Sigmoid colon (tissue), 6 donors: ENCODE measurements at regions not wholly inside any gene's neighbourhood (a gene's known extent, or its start where the extent isn't known, plus 50 kb on each side); places are given as distances from the start of the nearest gene placed in this dataset.
"Not testable (repeated sequence)": the region's sequence is repeated elsewhere in the genome, so short reads cannot be mapped to it uniquely, and the experiment has no call there.

Experiments
- DNase-seq: peaks from one replicate; pipeline ENCODE4 v3.0.0-alpha.2; 2019
- H3K27ac ChIP-seq, 4 donors: fragments of 200-600 bp; sonication (generic); one replicate each; pipeline ENCODE4 v1.5.1; 2016 to 2019; ENCODE audit warnings: mild to moderate bottlenecking in 1 of 4
- H3K27me3 ChIP-seq, 3 donors: fragments of 200-600 bp; sonication (generic); one replicate each; pipeline ENCODE4 v1.5.1; 2019; ENCODE audit warnings: mild to moderate bottlenecking in 1 of 3
- H3K36me3 ChIP-seq, 4 donors: fragments of 200-600 bp; sonication (generic); one replicate each; pipeline ENCODE4 v1.5.1; 2016 to 2019
- H3K4me1 ChIP-seq, 4 donors: fragments of 200-600 bp; sonication (generic); one replicate each; pipeline ENCODE4 v1.5.1; 2017 to 2019
- H3K4me3 ChIP-seq, 4 donors: fragments of 200-600 bp; sonication (generic); one replicate each; pipeline ENCODE4 v1.5.1; 2017 to 2019; ENCODE audit warnings: mild to moderate bottlenecking in 2 of 4, moderate library complexity in 1 of 4
- H3K9me3 ChIP-seq, 4 donors: fragments of 200-600 bp in 3 of 4; sonication (generic) in 3 of 4; one replicate each; pipeline versions ENCODE4 v1.5.1 to v1.6.1; 2013 to 2019
- EP300 ChIP-seq, 4 donors: sonication (generic); formaldehyde crosslinking; IDR thresholded peaks; one replicate each; pipeline ENCODE4 v1.6.1; 2017; ENCODE audit warnings: antibody characterized with exemption in 4 of 4
- POLR2A ChIP-seq, 2 donors: fragments of 450-650 bp; IDR thresholded peaks; one replicate each; pipeline ENCODE4 v1.6.1; 2016; ENCODE audit warnings: antibody characterized with exemption in 2 of 2, mild to moderate bottlenecking in 2 of 2, moderate library complexity in 2 of 2
- POLR2AphosphoS5 ChIP-seq, 4 donors: sonication (generic); formaldehyde crosslinking; IDR thresholded peaks; one replicate each; pipeline ENCODE4 v1.6.1; 2017; ENCODE audit warnings: antibody characterized with exemption in 4 of 4
- WGBS, 2 donors: extraction: QIAGEN DNeasy Blood & Tissue Kit; methylation state at CpG; one replicate each; pipeline ENCODE4 v1.1.7; 2013; 5-methylcytosine and 5-hydroxymethylcytosine counted together
- intact Hi-C: fragments of 100-400 bp; cut with DNase I; formaldehyde crosslinking; loops from one replicate; pipeline ENCODE4 v1.15.1; 2023
- TF ChIP-seq, protein P1 (sequence below), 4 experiments: fragments of 450-650 bp in 3 of 4; fragments of 200-600 bp in 1 of 4; IDR thresholded peaks; one replicate each; pipeline ENCODE4 v1.5.1; 2016 to 2019; ENCODE audit warnings: antibody characterized with exemption in 4 of 4, mild to moderate bottlenecking in 3 of 4, moderate library complexity in 2 of 4
- donor health status: healthy with polysubstance abuse.
- donor health status: healthy.

DNA sequence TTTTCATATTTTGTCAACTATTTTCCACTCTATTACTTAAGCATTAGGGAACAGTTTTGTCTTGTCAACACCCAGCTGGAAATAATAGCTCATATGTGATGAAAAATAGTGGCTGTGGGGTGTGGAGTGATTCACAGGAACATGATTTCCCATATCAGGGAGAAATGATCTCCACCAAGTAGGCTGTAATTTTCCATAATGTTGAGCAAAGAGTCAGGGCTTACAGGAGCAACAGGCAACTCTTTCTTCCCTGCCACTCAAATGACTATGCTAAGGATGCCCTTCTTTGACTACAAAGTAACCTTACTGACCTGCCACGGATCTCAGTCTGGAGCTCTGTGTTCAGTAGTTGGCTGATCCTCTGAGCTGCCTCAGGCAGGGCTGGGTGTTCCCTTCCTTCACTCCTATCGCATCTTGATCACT is 90.0 kb upstream of the GATB start:
- no peak overlapping the region for H3K27ac ChIP-seq
- DNase-seq: no peak
- no peaks in the 10 kb centered on the region for H3K27me3 ChIP-seq
- WGBS, 2 donors: 70 to 79% methylated on average over 2 of the region's 2 CpGs
- TF ChIP-seq EP300 (IDR thresholded peaks at IDR 0.05): no peak
- TF ChIP-seq POLR2AphosphoS5 (IDR thresholded peaks at IDR 0.05): no peak
- TF ChIP-seq, protein P1, sequence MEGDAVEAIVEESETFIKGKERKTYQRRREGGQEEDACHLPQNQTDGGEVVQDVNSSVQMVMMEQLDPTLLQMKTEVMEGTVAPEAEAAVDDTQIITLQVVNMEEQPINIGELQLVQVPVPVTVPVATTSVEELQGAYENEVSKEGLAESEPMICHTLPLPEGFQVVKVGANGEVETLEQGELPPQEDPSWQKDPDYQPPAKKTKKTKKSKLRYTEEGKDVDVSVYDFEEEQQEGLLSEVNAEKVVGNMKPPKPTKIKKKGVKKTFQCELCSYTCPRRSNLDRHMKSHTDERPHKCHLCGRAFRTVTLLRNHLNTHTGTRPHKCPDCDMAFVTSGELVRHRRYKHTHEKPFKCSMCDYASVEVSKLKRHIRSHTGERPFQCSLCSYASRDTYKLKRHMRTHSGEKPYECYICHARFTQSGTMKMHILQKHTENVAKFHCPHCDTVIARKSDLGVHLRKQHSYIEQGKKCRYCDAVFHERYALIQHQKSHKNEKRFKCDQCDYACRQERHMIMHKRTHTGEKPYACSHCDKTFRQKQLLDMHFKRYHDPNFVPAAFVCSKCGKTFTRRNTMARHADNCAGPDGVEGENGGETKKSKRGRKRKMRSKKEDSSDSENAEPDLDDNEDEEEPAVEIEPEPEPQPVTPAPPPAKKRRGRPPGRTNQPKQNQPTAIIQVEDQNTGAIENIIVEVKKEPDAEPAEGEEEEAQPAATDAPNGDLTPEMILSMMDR (IDR thresholded peaks at IDR 0.05): no peak
- no peak for TF ChIP-seq POLR2A (IDR thresholded peaks at IDR 0.05)
- intact Hi-C loops: no loop called here
- peaks cover 0 to 3% (median 0%) of the 10 kb centered on the region in 4 donors for H3K9me3 ChIP-seq
- no peaks in the 10 kb centered on the region for H3K4me1 ChIP-seq
- H3K4me3 ChIP-seq: no peak overlapping the region
- H3K36me3 ChIP-seq: no peaks in the 10 kb centered on the region

DNA sequence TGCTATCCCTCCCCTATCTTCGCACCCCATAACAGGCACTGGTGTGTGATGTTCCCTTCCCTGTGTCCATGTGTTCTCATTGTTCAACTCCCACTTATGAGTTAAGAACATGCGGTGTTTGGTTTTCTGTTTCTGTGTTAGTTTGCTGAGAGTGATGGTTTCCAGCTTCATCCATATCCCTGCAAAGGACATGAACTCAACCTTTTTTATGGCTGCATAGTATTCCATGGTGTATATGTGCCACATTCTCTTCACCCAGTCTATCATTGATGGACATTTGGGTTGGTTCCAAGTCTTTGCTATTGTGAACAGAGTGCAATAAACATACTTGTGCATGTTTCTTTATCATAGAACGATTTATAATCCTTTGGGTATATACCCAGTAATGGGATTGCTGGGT is 84.7 kb upstream of the GATB start:
- H3K9me3 ChIP-seq, DNase-seq, intact Hi-C loops, H3K27ac ChIP-seq, H3K27me3 ChIP-seq, H3K4me1 ChIP-seq, H3K36me3 ChIP-seq, H3K4me3 ChIP-seq: not testable (repeated sequence)
- 83 to 89% methylated on average over 3 of the region's 3 CpGs for WGBS, 2 donors

DNA sequence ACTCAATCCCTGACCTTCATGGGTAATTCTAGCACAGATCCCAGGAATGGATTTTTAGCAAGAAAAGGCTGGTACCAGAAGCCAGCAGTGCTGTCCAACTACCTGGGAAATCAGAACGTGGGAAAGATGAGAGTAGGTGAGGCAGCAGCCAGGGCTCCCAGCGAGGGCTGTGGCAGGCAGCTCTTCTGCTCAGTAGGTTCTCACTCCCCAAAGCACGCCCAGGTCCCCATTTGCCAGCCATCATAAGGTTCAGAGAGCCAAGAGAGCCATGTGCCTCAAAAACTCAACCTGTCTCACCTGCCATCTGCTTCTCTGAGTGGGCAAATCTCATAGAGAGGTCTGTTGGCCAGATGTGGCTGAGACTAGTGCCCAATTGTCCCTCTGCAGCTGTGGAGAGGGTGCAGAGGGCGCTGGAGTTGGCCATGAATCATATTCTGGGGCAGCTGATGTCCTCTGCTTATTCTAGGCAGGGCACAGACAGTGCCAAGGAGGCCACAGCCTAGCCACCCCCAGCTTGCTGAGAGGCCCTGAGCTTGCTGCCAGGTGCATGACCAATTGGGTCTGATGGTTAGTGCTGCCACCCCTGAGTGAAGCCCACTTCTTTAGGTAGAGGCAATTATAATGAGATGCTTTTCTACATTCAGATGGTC is 81.7 kb upstream of the GATB start:
- Histone ChIP-seq H3K4me1 (no peaks in the 10 kb centered on the region), H3K9me3 (no peaks in the 10 kb centered on the region), H3K27ac (no peak overlapping the region), H3K4me3 (no peak overlapping the region), H3K36me3 (no peaks in the 10 kb centered on the region), H3K27me3 (no peaks in the 10 kb centered on the region)
- 75 to 77% methylated on average over 4 of the region's 4 CpGs for WGBS, 2 donors
- TF ChIP-seq EP300 (IDR thresholded peaks at IDR 0.05): no peak
- no peak for TF ChIP-seq POLR2A (IDR thresholded peaks at IDR 0.05)
- TF ChIP-seq, protein P1 (IDR thresholded peaks at IDR 0.05): no peak
- no peak for TF ChIP-seq POLR2AphosphoS5 (IDR thresholded peaks at IDR 0.05)
- intact Hi-C loops: no loop called here
- DNase-seq: no peak

DNA sequence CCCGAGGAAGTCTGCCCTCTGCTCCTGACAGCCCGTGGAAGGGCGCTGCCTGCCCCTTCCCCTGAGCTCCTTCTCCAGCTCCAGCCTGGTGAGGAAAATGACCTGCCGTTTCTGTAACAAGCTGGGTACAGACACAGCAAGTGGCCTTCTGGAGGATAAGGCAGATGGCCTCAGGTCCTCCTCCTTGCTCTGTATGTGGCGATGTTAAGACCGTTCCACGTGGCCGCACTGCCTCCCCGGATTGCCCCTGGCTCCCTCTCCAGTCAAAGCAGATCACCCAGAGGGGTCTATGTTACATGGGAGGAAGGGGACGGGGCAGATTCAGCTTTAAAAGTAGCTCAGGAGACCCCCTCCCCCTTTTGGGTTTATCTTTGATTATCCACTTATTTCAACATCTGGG is 80.3 kb upstream of the GATB start:
- Histone ChIP-seq H3K27me3 (no peaks in the 10 kb centered on the region), H3K4me1 (no peaks in the 10 kb centered on the region), H3K27ac (no peak overlapping the region), H3K36me3 (no peaks in the 10 kb centered on the region), H3K9me3 (no peaks in the 10 kb centered on the region), H3K4me3 (no peak overlapping the region)
- no peak for TF ChIP-seq EP300 (IDR thresholded peaks at IDR 0.05)
- TF ChIP-seq, protein P1 (IDR thresholded peaks at IDR 0.05): no peak
- no peak for TF ChIP-seq POLR2AphosphoS5 (IDR thresholded peaks at IDR 0.05)
- no peak for TF ChIP-seq POLR2A (IDR thresholded peaks at IDR 0.05)
- intact Hi-C loops: no loop called here
- DNase-seq: no peak
- 80 to 88% methylated on average over 10 of the region's 10 CpGs for WGBS, 2 donors

DNA sequence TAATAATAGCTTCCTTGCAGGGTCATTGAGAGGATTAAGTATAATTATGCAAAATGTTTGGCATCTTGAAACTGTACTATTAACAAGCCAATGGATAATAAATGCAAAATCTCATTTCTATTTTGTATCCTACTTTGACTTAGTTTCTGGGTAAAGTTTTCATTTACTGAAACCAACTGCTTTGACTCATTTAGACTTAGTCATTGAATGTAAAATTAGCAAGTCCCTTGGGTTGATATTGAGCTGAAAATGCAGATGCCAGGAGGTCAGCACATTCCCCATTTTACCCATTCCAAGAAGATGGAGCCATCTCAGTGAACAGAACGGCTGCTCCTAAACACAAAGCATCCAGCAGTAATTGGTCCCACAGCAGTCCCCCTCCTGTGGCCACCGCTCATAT is 74.7 kb upstream of the GATB start:
- DNase-seq: no peak
- TF ChIP-seq POLR2A (IDR thresholded peaks at IDR 0.05) (no peak), POLR2AphosphoS5 (IDR thresholded peaks at IDR 0.05) (no peak), EP300 (IDR thresholded peaks at IDR 0.05) (no peak)
- TF ChIP-seq, protein P1 (IDR thresholded peaks at IDR 0.05): no peak
- H3K36me3 ChIP-seq: no peaks in the 10 kb centered on the region
- H3K27ac ChIP-seq: no peak overlapping the region
- no peaks in the 10 kb centered on the region for H3K4me1 ChIP-seq
- no peaks in the 10 kb centered on the region for H3K27me3 ChIP-seq
- no peaks in the 10 kb centered on the region for H3K9me3 ChIP-seq
- no peak overlapping the region for H3K4me3 ChIP-seq
- 93 to 97% methylated on average over 2 of the region's 2 CpGs for WGBS, 2 donors
- intact Hi-C loops: no loop called here
